Caco-2 (cell line): ENCODE measurements at regions not wholly inside any gene's neighbourhood (a gene's known extent, or its start where the extent isn't known, plus 50 kb on each side); places are given as distances from the start of the nearest gene placed in this dataset.

Experiments
- BruUV-seq: library from RNA; stranded (reverse); fragments of 400-500 nt; replicated peaks from 2 replicates; lab custom pipeline; 2021; lab: Mats Ljungman, UMichigan
- CTCF ChIA-PET: fragments of 300-600 bp; sonication (Branson Sonifier 250); formaldehyde crosslinking; loops from one replicate; lab custom pipeline; 2022; ENCODE audit warnings: antibody characterized with exemption; lab: Charles Lee
- POLR2A ChIA-PET: fragments of 300-600 bp; sonication (Branson Sonifier 250); formaldehyde crosslinking; loops from one replicate; lab custom pipeline; 2022; ENCODE audit warnings: antibody characterized with exemption; lab: Charles Lee
- DNase-seq, 2 experiments: peaks; one replicate each; pipeline versions ENCODE4 v3.0.0 to v3.0.0-alpha.2; 2020 to 2022
- H3K27me3 ChIP-seq: replicated peaks from 2 replicates; pipeline ENCODE4 v1.6.0; 2011; ENCODE audit warnings: low read length; ENCODE audit not compliant: control insufficient read depth, insufficient read depth
- H3K36me3 ChIP-seq: 2 replicates; pipeline ENCODE4 v1.5.1; 2011; ENCODE audit warnings: low read length; ENCODE audit not compliant: control insufficient read depth, insufficient read depth
- H3K4me1 ChIP-seq: fragments of 250-450 bp; sonication (Bioruptor Pico); 2 replicates; pipeline ENCODE4 v1.5.1; 2020; ENCODE audit warnings: mild to moderate bottlenecking
- H3K4me3 ChIP-seq: 2 replicates; pipeline ENCODE4 v1.5.1; 2011; ENCODE audit warnings: low read depth, mild to moderate bottlenecking, control low read depth, low read length
- H3K9me3 ChIP-seq: fragments of 250-450 bp; sonication (Bioruptor Pico); 2 replicates; pipeline ENCODE4 v1.5.1; 2020; ENCODE audit warnings: mild to moderate bottlenecking, moderate library complexity
- H3K27ac Mint-ChIP-seq: one replicate; pipeline ENCODE4 v1.8.0; 2022; ENCODE audit warnings: mixed read lengths; ENCODE audit not compliant: unreplicated experiment
- H3K27me3 Mint-ChIP-seq: one replicate; pipeline ENCODE4 v1.8.0; 2022; ENCODE audit warnings: mixed read lengths; ENCODE audit not compliant: insufficient read depth, unreplicated experiment
- H3K36me3 Mint-ChIP-seq: one replicate; pipeline ENCODE4 v1.8.0; 2022; ENCODE audit warnings: mild to moderate bottlenecking, mixed read lengths; ENCODE audit not compliant: insufficient read depth, unreplicated experiment
- H3K4me1 Mint-ChIP-seq: one replicate; pipeline ENCODE4 v1.8.0; 2022; ENCODE audit warnings: low read depth, mixed read lengths; ENCODE audit not compliant: unreplicated experiment
- H3K4me3 Mint-ChIP-seq: one replicate; pipeline ENCODE4 v1.8.0; 2022; ENCODE audit warnings: mild to moderate bottlenecking, moderate library complexity, mixed read lengths; ENCODE audit not compliant: unreplicated experiment
- H3K9me3 Mint-ChIP-seq: one replicate; pipeline ENCODE4 v1.8.0; 2022; ENCODE audit warnings: mixed read lengths; ENCODE audit not compliant: unreplicated experiment
- CTCF ChIP-seq, 2 experiments: fragments of 200-600 bp in 1 of 2; IDR thresholded peaks; 1 replicate in 1 of 2; 2 replicates in 1 of 2; pipeline versions ENCODE4 v1.5.1 to v1.8.0; 2011 to 2022; ENCODE audit warnings: antibody characterized with exemption in 1 of 2, control low read depth in 1 of 2, inconsistent platforms in 1 of 2, low read depth in 1 of 2, low read length in 1 of 2, mild to moderate bottlenecking in 1 of 2, moderate library complexity in 1 of 2; ENCODE audit not compliant: insufficient read depth in 1 of 2, severe bottlenecking in 1 of 2, unreplicated experiment in 1 of 2
- intact Hi-C: fragments of 100-400 bp; cut with micrococcal nuclease; formaldehyde crosslinking; loops from one replicate; pipeline ENCODE4 v1.10.0; 2022; ENCODE audit not compliant: unreplicated experiment

DNA sequence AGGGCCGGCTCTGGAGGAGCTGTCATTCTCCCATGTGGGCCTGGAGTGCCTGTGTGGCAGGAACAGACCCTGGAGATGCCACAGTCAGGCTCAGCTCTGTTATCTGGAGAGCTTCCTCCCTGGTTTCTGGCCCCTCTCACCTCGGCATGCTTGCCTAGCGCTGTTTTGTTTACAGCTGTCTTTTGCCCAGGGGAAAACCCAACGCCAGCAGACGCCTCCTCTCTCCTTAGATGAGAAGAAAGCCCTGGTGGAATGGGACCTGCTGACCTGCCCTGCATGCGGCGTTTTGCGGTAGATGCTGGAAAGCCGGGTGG, 104.9 kb downstream of the CRYAA start:
- no peak overlapping the region for H3K4me3 Mint-ChIP-seq
- POLR2A ChIA-PET = no interaction called here
- no peak for DNase-seq
- Histone ChIP-seq H3K9me3 (no peaks in the 10 kb centered on the region), H3K4me1 (peaks cover 28% of the 10 kb centered on the region), H3K27me3 (no peaks in the 10 kb centered on the region), H3K4me3 (no peak overlapping the region), H3K36me3 (no peaks in the 10 kb centered on the region)
- H3K4me1 Mint-ChIP-seq = peaks cover 5% of the 10 kb centered on the region
- no peaks in the 10 kb centered on the region for H3K27me3 Mint-ChIP-seq
- intact Hi-C loops = no loop called here
- no TSS peak for BruUV-seq
- no peak for TF ChIP-seq CTCF (IDR thresholded peaks at IDR 0.05; ENCODE audit: insufficient read depth in 1 of 2, low read depth in 1 of 2, low read length in 1 of 2, severe bottlenecking in 1 of 2, unreplicated experiment in 1 of 2)
- CTCF ChIA-PET = no interaction called here
- no peak overlapping the region for H3K27ac Mint-ChIP-seq
- H3K9me3 Mint-ChIP-seq = no peaks in the 10 kb centered on the region
- H3K36me3 Mint-ChIP-seq = no peaks in the 10 kb centered on the region

DNA sequence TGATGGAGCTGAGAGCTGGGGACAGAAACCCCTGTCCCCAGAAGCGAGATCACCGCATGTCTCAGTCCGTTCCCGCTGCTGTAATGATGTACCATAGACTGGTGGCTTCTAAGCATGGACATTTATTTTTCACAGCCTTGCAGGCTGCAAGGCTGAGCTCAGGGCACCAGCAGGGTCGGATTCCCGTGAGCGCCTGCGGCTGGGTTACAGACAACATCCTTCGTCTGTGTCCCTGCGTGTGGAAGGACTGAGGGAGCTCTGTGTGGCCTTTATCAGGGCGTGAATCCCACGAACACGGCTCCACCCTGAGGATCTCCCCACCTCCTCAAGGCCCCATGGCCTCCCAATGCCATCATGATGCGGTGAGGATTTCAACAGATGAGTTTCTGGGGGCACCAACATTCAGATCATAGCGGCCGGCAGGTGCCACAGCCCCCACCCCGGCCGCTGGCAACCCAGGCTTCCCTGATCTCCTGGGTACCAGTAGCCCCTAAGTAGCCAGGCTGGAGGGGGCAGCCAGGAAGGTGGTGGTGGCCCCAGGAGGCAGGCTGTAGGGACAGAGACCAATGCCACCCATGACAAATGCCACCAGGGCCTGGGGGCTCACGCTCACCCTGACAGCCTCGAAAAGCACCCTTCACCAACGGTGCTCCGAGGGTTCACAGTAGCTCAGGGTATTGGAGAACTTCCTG, 104.4 kb downstream of the CRYAA start:
- Mint-ChIP-seq H3K36me3 (no peaks in the 10 kb centered on the region), H3K27me3 (no peaks in the 10 kb centered on the region), H3K4me1 (peaks cover 5% of the 10 kb centered on the region), H3K9me3 (no peaks in the 10 kb centered on the region), H3K27ac (no peak overlapping the region), H3K4me3 (no peak overlapping the region)
- no peaks in the 10 kb centered on the region for H3K36me3 ChIP-seq
- POLR2A ChIA-PET = no interaction called here
- H3K4me1 ChIP-seq = peaks cover 28% of the 10 kb centered on the region
- no peak overlapping the region for H3K4me3 ChIP-seq
- DNase-seq = no peak
- H3K9me3 ChIP-seq = no peaks in the 10 kb centered on the region
- intact Hi-C loops = no loop called here
- TF ChIP-seq CTCF (IDR thresholded peaks at IDR 0.05; ENCODE audit: insufficient read depth in 1 of 2, low read depth in 1 of 2, low read length in 1 of 2, severe bottlenecking in 1 of 2, unreplicated experiment in 1 of 2) = no peak
- CTCF ChIA-PET = no interaction called here
- H3K27me3 ChIP-seq = no peaks in the 10 kb centered on the region
- BruUV-seq = no TSS peak

- Histone ChIP-seq H3K9me3 (no peaks in the 10 kb centered on the region), H3K36me3 (no peaks in the 10 kb centered on the region), H3K4me3 (no peak overlapping the region), H3K4me1 (peaks cover 28% of the 10 kb centered on the region), H3K27me3 (no peaks in the 10 kb centered on the region)
- DNase-seq = no peak
- Mint-ChIP-seq H3K36me3 (no peaks in the 10 kb centered on the region), H3K4me3 (no peak overlapping the region), H3K9me3 (no peaks in the 10 kb centered on the region), H3K27me3 (no peaks in the 10 kb centered on the region), H3K27ac (no peak overlapping the region), H3K4me1 (peaks cover 5% of the 10 kb centered on the region)
- BruUV-seq = no TSS peak
- no peak for TF ChIP-seq CTCF (IDR thresholded peaks at IDR 0.05; ENCODE audit: insufficient read depth in 1 of 2, low read depth in 1 of 2, low read length in 1 of 2, severe bottlenecking in 1 of 2, unreplicated experiment in 1 of 2)
- intact Hi-C loops = no loop called here
- CTCF ChIA-PET = no interaction called here
- POLR2A ChIA-PET = no interaction called here
These were observed 103.8 kb downstream of the CRYAA start for GRCh38 chr21:43272591-43272990.
